ENCODE measurements at regions not wholly inside any gene's neighbourhood (a gene's known extent, or its start where the extent isn't known, plus 50 kb on each side); places are given as distances from the start of the nearest gene placed in this dataset.
"Not testable (repeated sequence)": the region's sequence is repeated elsewhere in the genome, so short reads cannot be mapped to it uniquely, and the experiment has no call there.

DNA sequence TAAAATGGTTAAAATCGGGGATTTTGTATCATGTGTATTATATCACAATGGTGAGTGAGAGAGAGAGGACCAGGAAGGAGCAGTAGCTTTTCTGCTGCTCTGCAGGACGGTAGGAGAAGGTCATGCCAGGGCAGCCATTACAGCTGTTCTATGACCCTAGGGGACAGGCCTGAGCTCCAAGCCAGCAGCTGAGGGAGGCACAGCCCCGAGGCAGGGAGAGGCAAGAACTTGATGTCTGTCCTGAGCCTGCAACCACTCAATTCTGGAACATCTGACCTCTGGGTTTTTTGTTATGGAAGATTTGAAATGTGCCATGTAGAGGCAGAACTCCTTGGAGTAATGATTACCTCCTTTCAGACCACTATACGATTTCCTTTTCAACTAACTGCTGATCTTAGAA, 135.8 kb upstream of the SH3BP4 start:
- ATAC-seq: no peak
- intact Hi-C loops (cut with DNase I, micrococcal nuclease): no loop called here
- no peak for DNase-seq

DNA sequence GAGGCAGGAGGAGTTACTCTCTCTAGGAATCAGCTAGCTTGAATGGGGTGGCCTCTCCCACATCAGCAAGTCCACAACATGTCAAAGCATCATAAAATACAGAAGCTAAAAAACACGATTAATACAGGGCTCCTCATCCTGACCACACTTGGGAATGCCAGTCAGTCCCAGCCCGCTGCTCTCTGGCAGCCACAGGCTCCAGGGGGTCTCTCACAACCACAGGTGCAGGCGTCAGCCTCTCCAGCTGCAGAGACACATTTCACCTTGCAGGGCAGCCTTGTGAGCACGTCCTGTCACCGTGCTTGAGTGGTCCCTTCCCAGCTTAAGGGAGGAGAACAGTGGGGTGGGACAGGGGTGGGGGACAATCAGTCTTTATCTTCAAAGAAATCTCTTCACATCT, 137.4 kb upstream of the SH3BP4 start:
- intact Hi-C loops (cut with DNase I, micrococcal nuclease): no loop called here
- ATAC-seq (no peak), DNase-seq (no peak)

DNA sequence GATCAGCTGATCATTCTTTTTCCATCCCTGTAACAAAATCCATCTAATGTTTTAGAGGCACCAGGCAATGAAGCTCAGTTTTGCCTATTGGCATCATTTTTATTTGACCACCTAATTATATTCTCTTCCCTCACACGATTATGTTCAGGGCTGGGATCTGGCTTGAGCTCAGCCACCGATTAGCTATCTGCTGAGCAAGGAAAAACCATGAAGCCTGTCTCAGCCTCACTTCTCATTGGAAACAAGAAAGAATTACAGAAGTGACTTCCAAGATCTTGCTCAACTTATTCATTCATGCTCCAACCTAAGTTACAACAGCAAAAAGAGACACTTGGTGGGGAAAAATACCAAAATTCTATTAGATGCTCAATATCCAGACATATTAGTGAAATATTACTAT, 139.0 kb upstream of the SH3BP4 start:
- no peak for DNase-seq
- intact Hi-C loops (cut with DNase I, micrococcal nuclease): no loop called here
- no peak for ATAC-seq

DNA sequence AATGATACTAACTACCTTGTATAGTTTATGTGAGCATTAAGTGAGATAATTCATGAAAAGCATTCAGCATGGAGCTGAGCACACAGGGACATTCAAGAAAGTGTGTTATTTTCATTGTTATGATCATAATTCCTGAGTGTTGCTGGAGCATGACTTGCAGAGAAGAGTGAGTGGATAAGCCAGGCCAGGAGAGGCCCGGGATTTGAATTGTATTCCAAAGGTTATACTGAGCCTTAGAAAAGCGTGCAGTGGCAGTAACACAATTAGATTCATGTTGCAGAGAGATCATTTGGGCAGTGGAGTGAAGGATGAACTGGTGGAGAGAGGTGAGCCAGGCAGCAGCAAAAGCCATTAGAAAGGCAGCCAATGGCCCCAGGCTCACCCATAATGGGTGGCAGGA, 142.9 kb upstream of the SH3BP4 start:
- DNase-seq (no peak), ATAC-seq (no peak)

DNA sequence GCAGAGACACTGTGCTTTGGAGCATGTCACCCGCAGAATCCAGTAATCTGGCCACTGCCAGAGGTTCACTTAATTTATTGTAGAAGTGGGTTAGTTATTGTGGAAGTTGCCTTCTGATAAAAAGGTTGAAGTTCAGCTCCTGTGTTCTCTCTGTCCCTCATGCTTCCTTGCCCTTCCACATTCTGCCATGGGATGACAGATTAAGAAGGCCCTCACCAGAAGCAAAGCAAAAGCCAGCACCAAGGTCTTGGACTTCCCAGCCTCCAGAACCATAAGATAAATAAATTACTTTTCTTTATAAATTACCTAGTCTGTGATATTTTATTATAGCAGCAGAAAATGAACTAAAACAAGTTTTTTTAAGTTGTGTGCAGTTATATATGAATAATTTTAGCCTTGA, 145.0 kb upstream of the SH3BP4 start:
- no peak for ATAC-seq
- intact Hi-C loops (cut with DNase I, micrococcal nuclease): no loop called here
- no peak for DNase-seq

More for the DNA sequence above, 142.9 kb upstream of the SH3BP4 start:
- intact Hi-C loops (cut with DNase I, micrococcal nuclease): no loop called here

DNA sequence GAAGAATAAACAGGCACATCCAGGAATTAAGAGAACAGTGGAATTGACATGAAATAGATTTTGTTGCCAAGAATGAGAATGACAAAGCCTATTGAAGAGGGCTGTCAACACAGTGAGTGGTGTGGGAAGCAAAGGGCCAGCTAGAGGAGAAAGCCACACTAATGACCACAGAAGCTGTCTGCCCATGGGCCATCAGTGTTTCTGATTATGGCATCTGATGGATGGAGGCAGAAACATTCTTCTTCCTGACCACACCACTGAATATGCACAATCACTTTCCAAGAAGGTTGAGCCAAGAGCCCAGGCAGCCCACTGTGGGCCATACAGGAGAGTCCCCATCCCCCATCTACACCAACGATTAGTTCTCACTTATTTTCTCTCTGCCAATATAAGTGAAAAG, 146.0 kb upstream of the SH3BP4 start:
- DNase-seq (no peak), ATAC-seq (no peak)
- intact Hi-C loops (cut with DNase I, micrococcal nuclease): no loop called here

DNA sequence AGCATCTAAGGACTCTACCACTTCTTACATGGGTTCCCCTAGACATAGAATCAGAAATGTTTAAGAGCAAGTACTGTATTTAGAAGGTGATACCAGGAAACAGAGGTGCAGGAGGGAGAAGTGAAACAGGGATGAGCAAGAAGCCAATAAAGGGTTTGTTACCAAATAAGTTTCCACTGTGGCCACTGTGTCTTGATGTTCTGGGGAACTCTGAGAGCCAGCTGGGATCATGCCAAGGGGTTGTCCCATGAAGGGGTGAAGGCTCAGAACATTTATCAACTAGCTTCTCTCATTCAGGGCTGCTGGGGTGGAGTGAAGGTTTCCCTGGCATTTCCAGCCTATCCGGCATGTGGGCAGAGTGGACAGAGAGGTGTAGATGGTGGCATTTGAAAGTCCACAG, 147.1 kb upstream of the SH3BP4 start:
- intact Hi-C loops (cut with DNase I, micrococcal nuclease): no loop called here
- ATAC-seq (no peak), DNase-seq (no peak)

DNA sequence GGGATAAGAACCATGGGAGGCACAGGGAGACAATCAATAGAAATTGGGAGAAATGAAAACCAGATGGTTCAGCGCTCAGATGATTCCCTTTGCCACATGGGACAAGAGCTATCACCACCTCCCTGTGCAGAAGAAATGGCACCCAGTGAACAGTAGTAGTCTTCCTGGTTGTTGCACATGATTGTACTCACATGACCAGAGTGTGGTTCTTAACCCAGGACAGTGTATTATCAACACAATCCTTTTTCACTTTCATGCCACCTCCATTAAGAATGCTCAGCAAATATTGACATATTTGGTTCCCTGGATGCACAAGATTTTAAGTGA, 149.0 kb upstream of the SH3BP4 start:
- no peak for ATAC-seq
- intact Hi-C loops (cut with DNase I, micrococcal nuclease): no loop called here
- no peak for DNase-seq

DNA sequence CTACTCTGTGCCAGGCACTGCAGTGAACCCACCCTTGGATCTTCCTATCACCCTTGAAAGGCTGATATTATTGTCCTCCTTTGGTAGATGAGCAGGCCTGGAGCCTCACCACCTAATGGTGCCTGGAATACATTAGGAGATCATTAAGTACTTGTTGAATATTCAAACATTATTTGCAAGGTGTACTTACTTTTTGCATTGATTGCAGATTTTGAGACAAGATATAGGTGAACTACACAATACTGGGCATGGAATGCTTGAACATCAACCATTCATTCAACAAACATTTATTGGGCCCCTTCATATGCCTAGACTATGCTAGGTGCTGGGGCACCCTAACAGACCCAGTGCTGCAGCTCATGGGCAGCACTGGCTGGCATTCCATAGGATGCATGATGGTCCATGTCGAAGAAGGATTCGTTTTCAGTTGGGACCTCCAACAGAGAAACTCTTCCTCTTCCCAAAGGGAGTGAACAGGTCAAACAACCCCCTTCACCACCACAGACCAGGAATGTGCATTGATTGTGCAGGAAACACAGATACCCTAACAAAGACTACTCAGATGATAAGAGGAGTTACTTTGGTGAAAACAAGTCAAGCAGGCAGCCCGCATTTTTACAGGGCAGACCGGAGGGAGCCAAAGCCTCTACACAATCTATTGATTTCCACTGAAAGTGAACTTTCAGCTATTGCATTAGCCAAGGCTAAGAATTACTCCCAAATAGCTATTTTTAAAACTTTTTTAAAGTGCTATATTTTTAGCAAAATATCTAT, 149.6 kb upstream of the SH3BP4 start:
- intact Hi-C loops (cut with DNase I, micrococcal nuclease): no loop called here
- DNase-seq (no peak), ATAC-seq (no peak)

DNA sequence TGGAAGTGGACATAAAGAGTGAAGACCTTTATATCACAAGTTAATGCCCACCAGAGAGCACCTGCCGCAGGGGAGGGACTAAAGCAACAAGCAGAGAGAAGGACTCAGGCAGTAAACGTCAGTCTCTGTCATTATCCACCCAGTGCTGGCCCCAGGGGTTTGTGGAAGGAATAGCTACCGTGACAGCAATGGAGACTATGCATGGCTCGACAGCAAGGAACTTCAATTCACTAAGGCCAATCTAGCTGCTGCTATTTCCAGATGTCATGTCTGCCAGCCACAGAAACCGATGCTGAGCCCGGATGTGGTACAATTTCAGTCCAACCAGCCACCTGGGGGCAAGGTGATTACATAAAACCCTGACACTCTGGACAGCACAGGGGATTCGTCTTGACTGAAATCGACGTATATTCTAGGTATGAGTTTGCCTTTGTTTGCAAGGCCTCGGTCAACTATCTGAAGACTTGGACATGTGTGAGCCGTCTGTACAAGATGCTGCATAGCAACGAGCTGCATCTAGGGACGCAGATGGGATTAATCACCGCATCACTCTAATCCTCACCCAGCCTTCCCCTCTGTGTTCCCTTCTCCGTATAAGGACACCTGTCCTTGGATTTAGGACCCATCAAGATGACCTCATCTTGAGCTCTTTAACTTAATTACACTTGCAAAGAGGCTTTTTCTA, 154.1 kb upstream of the SH3BP4 start:
- ATAC-seq (no peak), DNase-seq (no peak)
- intact Hi-C loops (cut with DNase I, micrococcal nuclease): no loop called here

DNA sequence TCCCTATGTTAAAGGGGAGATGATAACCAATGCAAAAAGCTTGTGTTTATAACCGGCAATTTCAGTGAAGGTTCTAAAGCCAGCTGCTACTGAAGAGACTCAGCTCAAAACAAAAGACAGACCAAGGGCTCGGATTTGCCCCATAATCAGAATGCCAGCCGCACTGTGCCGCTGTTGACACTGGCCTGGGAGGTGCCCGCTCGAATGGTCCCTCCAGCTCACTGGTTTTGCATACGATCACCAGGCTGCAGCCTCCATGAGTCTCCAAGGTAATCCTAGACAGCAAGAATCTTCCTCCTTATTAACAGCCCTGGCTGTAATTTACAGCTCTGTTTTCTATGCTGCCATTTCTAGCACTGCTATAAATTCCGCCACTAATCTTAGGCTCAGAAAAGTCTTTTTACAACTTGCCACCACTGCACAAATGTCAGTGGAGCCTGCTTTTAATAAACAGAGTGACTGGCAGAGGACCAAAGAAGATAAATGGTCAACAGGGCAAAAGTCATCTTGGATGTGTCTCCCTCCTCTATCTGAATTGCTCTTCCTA, 155.7 kb upstream of the SH3BP4 start:
- no peak for DNase-seq
- intact Hi-C loops (cut with DNase I, micrococcal nuclease): no loop called here
- no peak for ATAC-seq

DNA sequence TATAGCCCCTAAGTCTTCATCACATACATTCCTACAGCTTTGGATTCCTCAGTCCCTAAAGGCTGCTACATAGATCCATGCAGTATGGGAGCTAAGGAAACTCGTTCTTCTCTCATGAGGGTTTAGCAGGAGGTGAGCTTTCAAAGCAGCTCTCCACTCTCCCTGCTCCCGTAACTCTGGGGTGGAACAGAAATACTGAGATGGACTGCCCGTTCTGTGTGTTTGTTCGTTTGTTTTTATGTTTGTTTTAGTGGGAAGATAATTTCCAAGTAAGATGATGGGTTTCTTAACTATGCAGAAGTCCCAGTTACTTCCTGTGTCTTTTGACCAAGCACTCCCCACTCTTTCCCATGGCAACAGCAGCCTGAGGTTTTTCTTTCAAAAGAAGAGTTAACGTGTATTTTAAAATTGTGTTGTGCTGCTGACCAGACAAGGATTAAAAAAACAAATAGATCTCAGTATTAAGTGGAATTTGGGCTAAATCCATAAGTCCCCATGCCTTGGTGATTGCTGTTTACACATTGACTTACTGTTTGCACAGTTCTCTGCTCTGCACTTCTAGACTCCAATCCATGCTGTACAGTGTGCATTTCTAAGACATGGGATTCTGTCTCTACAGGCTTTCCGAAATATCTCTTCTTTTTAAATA, 156.4 kb upstream of the SH3BP4 start:
- ATAC-seq (no peak), DNase-seq (no peak)
- intact Hi-C loops (cut with DNase I, micrococcal nuclease): no loop called here

DNA sequence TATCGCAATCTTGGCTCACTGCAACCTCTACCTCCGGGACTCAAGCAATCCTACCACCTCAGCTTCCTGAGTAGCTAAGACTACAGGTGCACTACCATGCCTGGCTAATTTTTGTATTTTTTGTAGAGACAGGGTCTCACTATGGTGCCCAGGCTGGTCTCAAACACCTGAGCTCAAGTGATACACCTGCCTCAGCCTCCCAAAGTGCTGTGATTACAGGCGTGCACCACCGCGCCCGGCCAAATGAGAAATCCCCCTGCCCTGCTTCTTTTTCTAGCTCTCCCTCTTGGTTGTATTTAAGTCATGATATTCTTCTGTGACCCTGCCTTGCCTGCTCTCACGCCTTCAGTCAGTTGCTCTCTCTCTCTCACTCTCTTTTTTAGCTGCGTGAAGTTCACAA, 157.0 kb upstream of the SH3BP4 start:
- ATAC-seq: no peak
- no peak for DNase-seq
- intact Hi-C loops (cut with DNase I, micrococcal nuclease): no loop called here

DNA sequence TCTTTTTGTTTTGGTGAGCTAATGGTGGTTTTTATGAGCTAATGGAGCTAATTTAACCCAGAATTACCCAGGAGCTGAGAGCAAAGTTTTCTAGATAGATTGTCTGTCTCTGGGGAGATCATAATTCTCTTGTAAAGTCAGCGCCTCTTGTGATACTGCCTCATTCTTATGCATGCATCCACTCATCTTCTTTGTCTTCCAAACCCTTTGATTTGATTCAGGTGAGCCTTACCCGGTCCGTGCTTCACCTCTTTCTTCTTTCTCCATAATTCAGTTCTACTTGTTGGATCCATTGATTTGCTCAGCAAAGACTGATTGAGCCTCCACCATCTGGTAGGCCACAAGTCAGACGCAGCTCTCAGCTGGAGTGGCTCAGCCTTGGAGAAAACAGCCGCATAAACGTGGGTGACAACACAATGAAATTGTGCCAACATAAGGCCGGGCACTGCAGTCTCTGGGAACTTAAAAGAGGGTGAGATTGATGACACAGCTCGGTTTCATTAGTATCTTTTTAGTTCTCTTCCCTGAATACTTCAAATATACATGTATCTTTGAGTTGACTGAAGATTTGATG, 158.5 kb upstream of the SH3BP4 start:
- intact Hi-C loops (cut with DNase I, micrococcal nuclease): no loop called here
- ATAC-seq (no peak), DNase-seq (no peak)

DNA sequence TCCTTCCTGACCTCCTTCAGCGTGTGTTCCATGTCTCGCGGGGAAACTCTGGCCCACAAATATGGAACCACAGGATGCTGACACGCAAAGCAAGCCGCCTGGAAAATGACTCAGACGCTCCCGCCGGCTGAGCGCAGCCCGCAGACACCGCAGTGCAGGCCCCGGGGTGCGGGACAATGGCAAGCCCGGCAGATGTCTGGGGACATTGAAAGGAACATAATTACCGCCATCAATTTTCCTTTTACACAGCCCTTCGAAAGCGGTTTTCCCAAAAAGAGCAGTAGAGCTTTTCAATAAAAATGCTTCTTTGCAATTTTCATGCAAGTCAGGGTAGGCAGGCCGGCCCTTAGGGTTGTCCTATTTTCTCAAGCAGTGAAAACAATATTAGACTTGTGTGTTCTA, 159.2 kb upstream of the SH3BP4 start:
- ATAC-seq (no peak), DNase-seq (no peak)
- intact Hi-C loops (cut with DNase I, micrococcal nuclease): no loop called here

DNA sequence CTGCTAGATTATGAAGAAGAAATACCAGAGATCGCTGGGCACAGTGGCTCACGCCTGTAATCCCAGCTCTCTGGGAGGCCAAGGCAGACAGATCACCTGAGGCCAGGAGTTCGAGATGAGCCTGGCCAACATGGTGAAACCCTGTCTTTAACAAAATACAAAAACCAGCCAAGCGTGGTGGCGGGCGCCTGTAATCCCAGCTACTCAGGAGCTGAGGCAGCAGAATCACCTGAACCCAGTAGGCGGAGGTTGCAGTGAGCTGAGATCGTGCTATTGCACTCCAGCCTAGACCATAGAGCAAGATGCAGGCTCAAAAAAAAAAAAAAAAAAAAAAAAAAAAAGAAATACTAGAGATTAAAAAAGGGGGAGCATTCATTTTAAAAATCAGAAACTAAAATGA, 159.7 kb upstream of the SH3BP4 start:
- ATAC-seq; intact Hi-C loops (cut with DNase I, micrococcal nuclease); DNase-seq: not testable (repeated sequence)

DNA sequence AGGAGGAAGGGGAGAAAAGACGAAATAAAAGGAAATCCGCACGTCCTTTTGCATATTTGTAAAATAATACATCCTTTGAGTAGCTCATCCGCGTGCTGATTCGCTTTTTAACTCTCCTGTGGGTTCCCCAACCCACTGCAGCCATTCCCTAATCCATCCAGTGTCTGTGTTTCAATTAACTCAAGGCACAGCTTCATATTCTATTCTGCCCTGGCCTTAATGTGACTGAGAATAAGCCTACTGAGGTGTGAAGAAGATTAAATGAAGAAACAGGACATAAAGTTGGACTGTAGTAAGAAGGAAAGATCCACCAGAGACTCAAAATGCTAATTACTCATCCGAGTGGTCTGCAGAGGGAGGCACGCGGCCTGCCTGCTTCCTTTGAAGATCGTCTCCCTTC, 161.4 kb upstream of the SH3BP4 start:
- no peak for DNase-seq
- no peak for ATAC-seq
- intact Hi-C loops (cut with DNase I, micrococcal nuclease): no loop called here

DNA sequence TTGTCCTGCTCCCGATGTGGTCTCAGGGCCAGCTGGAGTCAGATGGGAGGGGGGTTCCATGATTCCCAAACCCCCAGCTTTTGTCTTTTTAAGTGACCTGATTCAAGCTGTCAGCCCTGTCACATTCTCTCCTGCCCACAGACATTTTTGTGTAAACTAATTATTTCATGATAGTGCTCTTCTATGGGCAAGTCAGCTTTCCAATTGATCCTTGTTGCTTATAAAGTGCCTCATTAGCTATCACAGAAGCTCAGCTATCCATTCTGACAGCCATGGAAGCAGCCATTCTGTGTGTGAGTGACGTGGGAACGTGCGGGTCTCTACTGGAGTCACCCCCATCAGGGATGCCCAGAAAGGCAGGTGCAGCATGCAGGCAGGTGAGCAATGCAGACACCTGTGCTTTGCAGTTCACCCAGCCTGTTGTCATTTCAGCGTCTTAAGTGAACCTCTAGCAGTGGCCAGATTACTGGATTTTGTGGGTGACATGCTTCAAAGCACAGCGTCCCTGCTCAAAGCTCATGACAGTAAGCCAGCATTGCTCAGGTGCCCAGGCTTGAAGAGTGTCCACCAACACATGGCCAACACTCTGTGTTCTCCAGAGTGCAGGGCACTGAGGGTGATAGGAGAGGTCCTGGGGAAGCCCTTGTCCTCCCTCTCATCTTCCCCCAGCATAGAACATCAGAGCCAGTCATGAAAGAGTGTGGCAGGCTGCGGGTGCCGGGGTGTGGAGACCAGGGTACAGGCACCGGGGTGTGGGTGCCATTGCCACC, 162.1 kb upstream of the SH3BP4 start:
- ATAC-seq (no peak), DNase-seq (no peak)
- intact Hi-C loops (cut with DNase I, micrococcal nuclease): no loop called here

DNA sequence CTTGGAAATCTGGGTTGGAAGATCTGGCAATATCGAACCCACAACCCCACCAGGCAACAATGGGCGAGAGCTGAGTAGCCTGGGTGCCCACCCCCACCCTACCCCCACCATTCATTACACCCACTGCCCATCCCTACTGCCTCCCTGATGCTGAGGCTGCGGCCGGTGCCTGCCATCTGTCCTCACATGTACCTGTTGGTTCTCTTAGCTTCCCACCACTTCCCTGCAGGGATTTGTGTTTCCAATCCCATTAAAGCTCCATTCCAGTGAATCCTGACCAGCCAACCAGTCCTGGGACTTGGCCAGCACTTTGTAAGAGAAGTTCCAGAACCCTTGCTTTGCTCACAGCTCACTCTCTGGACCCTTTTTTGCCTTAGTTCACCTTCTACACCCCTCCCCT, 163.0 kb upstream of the SH3BP4 start:
- DNase-seq (no peak), ATAC-seq (no peak)
- intact Hi-C loops (cut with DNase I, micrococcal nuclease): no loop called here
